ENCODE measurements at regions not wholly inside any gene's neighbourhood (a gene's known extent, or its start where the extent isn't known, plus 50 kb on each side); places are given as distances from the start of the nearest gene placed in this dataset.

- peaks cover 14 to 56% (median 41%) of the 10 kb centered on the region in 3 experiments for H3K27me3 ChIP-seq (ENCODE audit: control insufficient read depth in 3 of 3, insufficient read depth in 3 of 3, low read depth in 1 of 3, low read length in 3 of 3)
- no peak overlapping the region for H2BK12ac ChIP-seq (ENCODE audit: low read length)
- H3K36me3 ChIP-seq (replicated peaks in 1 of 2; ENCODE audit: control insufficient read depth in 2 of 2, insufficient read depth in 2 of 2, low read length in 2 of 2) = peaks cover 0 to 1% of the 10 kb centered on the region in 2 donors
- H3K4me2 ChIP-seq (ENCODE audit: insufficient read depth, low read length, poor library complexity, severe bottlenecking) = peak overlapping the region; percentile 96
- H3K18ac ChIP-seq (ENCODE audit: low read length) = no peak overlapping the region
- no peaks in the 10 kb centered on the region for H3K79me1 ChIP-seq (ENCODE audit: low read depth, low read length)
- H2AK5ac ChIP-seq (ENCODE audit: low read depth, low read length) = no peak overlapping the region
- no peak overlapping the region for H3K23ac ChIP-seq (ENCODE audit: low read depth, low read length, poor library complexity)
- H3K27ac ChIP-seq (replicated peaks; ENCODE audit: low read length) = no peak overlapping the region
- H3K9ac ChIP-seq (ENCODE audit: low read depth, low read length, poor library complexity) = no peak overlapping the region
- H3K4ac ChIP-seq (ENCODE audit: low read length) = no peak overlapping the region
- no peak overlapping the region for H4K91ac ChIP-seq (ENCODE audit: low read depth, low read length, poor library complexity)
- H3K4me1 ChIP-seq (ENCODE audit: control insufficient read depth in 2 of 2, insufficient read depth in 1 of 2, low read depth in 1 of 2, low read length in 2 of 2) = no peaks in the 10 kb centered on the region
- no peak overlapping the region for H3K4me3 ChIP-seq (ENCODE audit: low read length in 2 of 2)
- H3K9me3 ChIP-seq (replicated peaks in 1 of 2; ENCODE audit: control insufficient read depth in 2 of 2, insufficient read depth in 1 of 2, low read depth in 1 of 2, low read length in 2 of 2) = no peaks in the 10 kb centered on the region
- H2BK120ac ChIP-seq (ENCODE audit: low read depth, low read length) = no peak overlapping the region
- DNase-seq (ENCODE audit: low spot score) = no peak
- no peak overlapping the region for H3K14ac ChIP-seq (ENCODE audit: low read length)
- H4K8ac ChIP-seq (ENCODE audit: low read depth, low read length) = no peak overlapping the region
- H2AFZ ChIP-seq (ENCODE audit: low read length) = no peak overlapping the region
- H2BK5ac ChIP-seq (ENCODE audit: low read length) = no peak overlapping the region
- no CpG with 5 or more reads among the region's 9 CpGs for WGBS, 2 donors (ENCODE audit: extremely low coverage in 2 of 2, insufficient read length in 2 of 2, insufficient replicate concordance in 1 of 2)
- H2BK15ac ChIP-seq (ENCODE audit: low read length) = no peak overlapping the region
Measured at GRCh38 chr9:17905366-17905765, 326.5 kb downstream of the SH3GL2 start.

GRCh38 chr9:17905781-17906175 is 326.9 kb downstream of the SH3GL2 start:
- no CpG with 5 or more reads among the region's 16 CpGs for WGBS, 2 donors (ENCODE audit: extremely low coverage in 2 of 2, insufficient read length in 2 of 2, insufficient replicate concordance in 1 of 2)
- H3K4me3 ChIP-seq (ENCODE audit: low read length in 2 of 2) = peak overlapping the region in 1 of 2 donors; percentile 78
- H2AFZ ChIP-seq (ENCODE audit: low read length) = no peak overlapping the region
- no peak for DNase-seq (ENCODE audit: low spot score)
- no peak overlapping the region for H2BK12ac ChIP-seq (ENCODE audit: low read length)
- H3K27ac ChIP-seq (replicated peaks; ENCODE audit: low read length) = no peak overlapping the region
- H3K18ac ChIP-seq (ENCODE audit: low read length) = no peak overlapping the region
- no peaks in the 10 kb centered on the region for H3K9me3 ChIP-seq (replicated peaks in 1 of 2; ENCODE audit: control insufficient read depth in 2 of 2, insufficient read depth in 1 of 2, low read depth in 1 of 2, low read length in 2 of 2)
- no peak overlapping the region for H2BK5ac ChIP-seq (ENCODE audit: low read length)
- H3K23ac ChIP-seq (ENCODE audit: low read depth, low read length, poor library complexity) = no peak overlapping the region
- H3K4ac ChIP-seq (ENCODE audit: low read length) = no peak overlapping the region
- H3K9ac ChIP-seq (ENCODE audit: low read depth, low read length, poor library complexity) = no peak overlapping the region
- no peaks in the 10 kb centered on the region for H3K4me1 ChIP-seq (ENCODE audit: control insufficient read depth in 2 of 2, insufficient read depth in 1 of 2, low read depth in 1 of 2, low read length in 2 of 2)
- no peak overlapping the region for H4K91ac ChIP-seq (ENCODE audit: low read depth, low read length, poor library complexity)
- H3K79me1 ChIP-seq (ENCODE audit: low read depth, low read length) = no peaks in the 10 kb centered on the region
- peaks cover 14 to 56% (median 41%) of the 10 kb centered on the region in 3 experiments for H3K27me3 ChIP-seq (ENCODE audit: control insufficient read depth in 3 of 3, insufficient read depth in 3 of 3, low read depth in 1 of 3, low read length in 3 of 3)
- H2BK15ac ChIP-seq (ENCODE audit: low read length) = no peak overlapping the region
- H2AK5ac ChIP-seq (ENCODE audit: low read depth, low read length) = no peak overlapping the region
- H2BK120ac ChIP-seq (ENCODE audit: low read depth, low read length) = no peak overlapping the region
- no peak overlapping the region for H3K14ac ChIP-seq (ENCODE audit: low read length)
- no peak overlapping the region for H4K8ac ChIP-seq (ENCODE audit: low read depth, low read length)
- peak overlapping the region; percentile 96 for H3K4me2 ChIP-seq (ENCODE audit: insufficient read depth, low read length, poor library complexity, severe bottlenecking)
- H3K36me3 ChIP-seq (replicated peaks in 1 of 2; ENCODE audit: control insufficient read depth in 2 of 2, insufficient read depth in 2 of 2, low read length in 2 of 2) = peaks cover 0 to 1% of the 10 kb centered on the region in 2 donors

DNA sequence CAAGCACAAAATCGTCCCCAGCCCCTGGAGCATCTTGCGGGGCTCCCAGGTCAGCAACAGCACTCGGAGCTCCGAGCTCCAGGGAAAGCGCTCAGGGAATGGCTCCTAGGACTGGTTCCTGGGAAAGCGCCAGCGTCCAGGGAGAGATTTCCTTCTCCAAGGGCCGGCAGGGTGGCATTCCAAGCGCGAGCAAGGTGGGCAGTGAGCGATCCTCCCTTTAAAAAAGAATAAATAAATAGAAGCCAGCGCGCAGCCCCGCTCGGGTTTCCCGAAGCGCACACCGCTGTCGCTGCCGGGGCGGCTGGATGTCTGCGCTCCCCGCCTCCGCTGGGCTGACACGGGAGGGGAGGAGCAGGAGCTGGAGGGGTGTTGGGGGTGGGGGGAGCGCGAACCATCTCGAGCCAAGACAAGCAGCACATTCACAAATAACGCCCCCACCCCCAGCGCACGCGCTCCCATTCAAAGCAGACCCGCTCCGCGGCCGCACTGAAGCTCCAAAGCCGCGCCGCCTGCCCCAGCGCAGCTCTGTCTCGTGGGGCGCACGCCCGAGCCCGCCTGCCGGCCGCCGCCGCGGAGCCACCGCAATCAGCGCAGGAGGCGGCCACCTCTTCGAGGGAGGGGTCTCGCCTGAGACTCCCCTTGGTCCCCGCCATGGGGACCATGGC is 327.4 kb downstream of the SH3GL2 start:
- WGBS, 2 donors (ENCODE audit: extremely low coverage in 2 of 2, insufficient read length in 2 of 2, insufficient replicate concordance in 1 of 2) = no CpG with 5 or more reads among the region's 56 CpGs

DNA sequence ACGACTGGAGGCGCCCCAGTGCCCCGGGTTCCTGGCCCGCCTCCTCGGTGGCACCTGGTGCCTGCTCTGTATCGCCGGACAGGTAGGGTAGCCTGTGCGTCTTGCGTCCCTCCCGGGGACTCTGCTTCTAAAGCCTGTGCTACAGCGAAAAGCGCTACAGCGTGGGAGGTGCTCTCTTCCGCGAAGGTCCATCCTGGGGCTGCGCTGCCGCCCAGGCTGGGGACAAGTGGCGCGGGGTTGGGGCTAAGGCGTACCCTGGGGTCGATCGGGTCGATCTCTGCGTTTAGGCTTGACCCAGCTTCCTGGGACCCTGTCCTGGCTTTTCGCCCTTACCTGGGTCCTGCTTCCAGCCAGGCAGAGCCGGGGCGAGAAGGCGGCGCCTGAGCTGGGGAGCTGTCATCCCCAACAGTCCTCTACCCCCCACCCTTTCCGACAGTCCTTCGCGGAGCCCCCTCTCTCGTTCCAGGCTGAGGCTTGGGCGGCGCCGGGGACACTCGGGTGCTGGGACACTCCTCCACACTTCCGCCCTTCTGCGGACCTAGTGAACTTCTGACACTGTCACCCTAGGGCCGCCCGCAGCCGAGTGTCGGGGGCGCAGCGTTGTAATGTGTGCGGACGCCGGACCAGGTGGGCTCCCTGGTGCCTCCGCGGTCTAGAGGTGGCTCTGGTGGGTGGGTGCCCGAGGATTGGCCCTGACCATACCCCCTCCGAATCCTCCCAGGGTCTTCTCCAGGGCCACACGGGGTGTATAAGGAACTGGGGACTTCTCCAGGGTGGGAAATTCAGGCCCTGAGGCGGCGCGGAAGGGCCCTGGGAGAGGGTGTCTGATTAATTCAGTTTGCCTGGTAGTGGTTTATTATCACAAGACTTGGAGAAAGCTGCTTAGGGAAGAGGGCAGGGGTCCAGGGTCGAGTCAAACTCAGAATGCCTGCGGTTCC is 328.2 kb downstream of the SH3GL2 start:
- Histone ChIP-seq H3K4me2 (ENCODE audit: insufficient read depth, low read length, poor library complexity, severe bottlenecking) (peak overlapping the region; percentile 96), H2BK12ac (ENCODE audit: low read length) (no peak overlapping the region), H2AFZ (ENCODE audit: low read length) (no peak overlapping the region), H3K79me1 (ENCODE audit: low read depth, low read length) (no peaks in the 10 kb centered on the region), H3K14ac (ENCODE audit: low read length) (no peak overlapping the region), H3K23ac (ENCODE audit: low read depth, low read length, poor library complexity) (peak overlapping the region; percentile 5), H3K4ac (ENCODE audit: low read length) (no peak overlapping the region), H3K27me3 (ENCODE audit: control insufficient read depth in 3 of 3, insufficient read depth in 3 of 3, low read depth in 1 of 3, low read length in 3 of 3) (peaks cover 14 to 53% (median 41%) of the 10 kb centered on the region in 3 experiments), H4K91ac (ENCODE audit: low read depth, low read length, poor library complexity) (no peak overlapping the region), H3K9me3 (replicated peaks in 1 of 2; ENCODE audit: control insufficient read depth in 2 of 2, insufficient read depth in 1 of 2, low read depth in 1 of 2, low read length in 2 of 2) (no peaks in the 10 kb centered on the region), H2AK5ac (ENCODE audit: low read depth, low read length) (no peak overlapping the region), H2BK5ac (ENCODE audit: low read length) (no peak overlapping the region), H3K36me3 (replicated peaks in 1 of 2; ENCODE audit: control insufficient read depth in 2 of 2, insufficient read depth in 2 of 2, low read length in 2 of 2) (peaks cover 0 to 1% of the 10 kb centered on the region in 2 donors), H4K8ac (ENCODE audit: low read depth, low read length) (no peak overlapping the region), H3K18ac (ENCODE audit: low read length) (peak overlapping the region; percentile 45), H3K4me3 (ENCODE audit: low read length in 2 of 2) (peak overlapping the region in 1 of 2 donors; percentile 78), H2BK120ac (ENCODE audit: low read depth, low read length) (no peak overlapping the region), H2BK15ac (ENCODE audit: low read length) (peak overlapping the region; percentile 21), H3K27ac (replicated peaks; ENCODE audit: low read length) (no peak overlapping the region), H3K9ac (ENCODE audit: low read depth, low read length, poor library complexity) (peak overlapping the region; percentile 63), H3K4me1 (ENCODE audit: control insufficient read depth in 2 of 2, insufficient read depth in 1 of 2, low read depth in 1 of 2, low read length in 2 of 2) (no peaks in the 10 kb centered on the region)
- peak; percentile 42 for DNase-seq (ENCODE audit: low spot score)
- WGBS, 2 donors (ENCODE audit: extremely low coverage in 2 of 2, insufficient read length in 2 of 2, insufficient replicate concordance in 1 of 2) = no CpG with 5 or more reads among the region's 58 CpGs

More for the DNA sequence above, 327.4 kb downstream of the SH3GL2 start:
- H2BK5ac ChIP-seq (ENCODE audit: low read length) = no peak overlapping the region
- peak overlapping the region in 1 of 2 donors; percentile 78 for H3K4me3 ChIP-seq (ENCODE audit: low read length in 2 of 2)
- H3K23ac ChIP-seq (ENCODE audit: low read depth, low read length, poor library complexity) = no peak overlapping the region
- H3K4ac ChIP-seq (ENCODE audit: low read length) = no peak overlapping the region
- H2BK15ac ChIP-seq (ENCODE audit: low read length) = peak overlapping the region; percentile 21
- H3K79me1 ChIP-seq (ENCODE audit: low read depth, low read length) = no peaks in the 10 kb centered on the region
- H4K91ac ChIP-seq (ENCODE audit: low read depth, low read length, poor library complexity) = no peak overlapping the region
- no peak overlapping the region for H2BK12ac ChIP-seq (ENCODE audit: low read length)
- H3K18ac ChIP-seq (ENCODE audit: low read length) = peak overlapping the region; percentile 28
- no peak overlapping the region for H4K8ac ChIP-seq (ENCODE audit: low read depth, low read length)
- H3K9ac ChIP-seq (ENCODE audit: low read depth, low read length, poor library complexity) = no peak overlapping the region
- DNase-seq (ENCODE audit: low spot score) = peak; percentile 49
- H3K4me2 ChIP-seq (ENCODE audit: insufficient read depth, low read length, poor library complexity, severe bottlenecking) = peak overlapping the region; percentile 96
- no peaks in the 10 kb centered on the region for H3K9me3 ChIP-seq (replicated peaks in 1 of 2; ENCODE audit: control insufficient read depth in 2 of 2, insufficient read depth in 1 of 2, low read depth in 1 of 2, low read length in 2 of 2)
- no peaks in the 10 kb centered on the region for H3K4me1 ChIP-seq (ENCODE audit: control insufficient read depth in 2 of 2, insufficient read depth in 1 of 2, low read depth in 1 of 2, low read length in 2 of 2)
- peaks cover 14 to 56% (median 41%) of the 10 kb centered on the region in 3 experiments for H3K27me3 ChIP-seq (ENCODE audit: control insufficient read depth in 3 of 3, insufficient read depth in 3 of 3, low read depth in 1 of 3, low read length in 3 of 3)
- no peak overlapping the region for H3K27ac ChIP-seq (replicated peaks; ENCODE audit: low read length)
- H2BK120ac ChIP-seq (ENCODE audit: low read depth, low read length) = no peak overlapping the region
- no peak overlapping the region for H3K14ac ChIP-seq (ENCODE audit: low read length)
- peak overlapping the region; percentile 22 for H2AFZ ChIP-seq (ENCODE audit: low read length)
- H2AK5ac ChIP-seq (ENCODE audit: low read depth, low read length) = no peak overlapping the region
- peaks cover 0 to 1% of the 10 kb centered on the region in 2 donors for H3K36me3 ChIP-seq (replicated peaks in 1 of 2; ENCODE audit: control insufficient read depth in 2 of 2, insufficient read depth in 2 of 2, low read length in 2 of 2)
